ENCODE measurements at regions not wholly inside any gene's neighbourhood (a gene's known extent, or its start where the extent isn't known, plus 50 kb on each side); places are given as distances from the start of the nearest gene placed in this dataset.

GRCh38 chr6:109896341-109896740 is 81.8 kb upstream of the GPR6 start:
- TF ChIP-seq, protein P1, sequence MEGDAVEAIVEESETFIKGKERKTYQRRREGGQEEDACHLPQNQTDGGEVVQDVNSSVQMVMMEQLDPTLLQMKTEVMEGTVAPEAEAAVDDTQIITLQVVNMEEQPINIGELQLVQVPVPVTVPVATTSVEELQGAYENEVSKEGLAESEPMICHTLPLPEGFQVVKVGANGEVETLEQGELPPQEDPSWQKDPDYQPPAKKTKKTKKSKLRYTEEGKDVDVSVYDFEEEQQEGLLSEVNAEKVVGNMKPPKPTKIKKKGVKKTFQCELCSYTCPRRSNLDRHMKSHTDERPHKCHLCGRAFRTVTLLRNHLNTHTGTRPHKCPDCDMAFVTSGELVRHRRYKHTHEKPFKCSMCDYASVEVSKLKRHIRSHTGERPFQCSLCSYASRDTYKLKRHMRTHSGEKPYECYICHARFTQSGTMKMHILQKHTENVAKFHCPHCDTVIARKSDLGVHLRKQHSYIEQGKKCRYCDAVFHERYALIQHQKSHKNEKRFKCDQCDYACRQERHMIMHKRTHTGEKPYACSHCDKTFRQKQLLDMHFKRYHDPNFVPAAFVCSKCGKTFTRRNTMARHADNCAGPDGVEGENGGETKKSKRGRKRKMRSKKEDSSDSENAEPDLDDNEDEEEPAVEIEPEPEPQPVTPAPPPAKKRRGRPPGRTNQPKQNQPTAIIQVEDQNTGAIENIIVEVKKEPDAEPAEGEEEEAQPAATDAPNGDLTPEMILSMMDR (conservative IDR thresholded peaks at IDR 0.05 in 1 of 2, IDR thresholded peaks at IDR 0.05 in 1 of 2; ENCODE audit: extremely low read depth in 1 of 2, insufficient read depth in 1 of 2, low read depth in 1 of 2, low read length in 2 of 2), result no peak
- TF ChIP-seq EZH2 (IDR thresholded peaks at IDR 0.05; ENCODE audit: borderline replicate concordance, low read length), result no peak
